Muscle of arm (tissue), 1 donor: ENCODE measurements at regions not wholly inside any gene's neighbourhood (a gene's known extent, or its start where the extent isn't known, plus 50 kb on each side); places are given as distances from the start of the nearest gene placed in this dataset.
"Not testable (repeated sequence)": the region's sequence is repeated elsewhere in the genome, so short reads cannot be mapped to it uniquely, and the experiment has no call there.

ENCODE experiments used
- DNase-seq: peaks from one replicate; pipeline ENCODE4 v3.0.0-alpha.2; 2013

- DNase-seq = not testable (repeated sequence)
Observed at GRCh38 chr2:146405402-146406309, 1439.2 kb upstream of the ACVR2A start.

DNA sequence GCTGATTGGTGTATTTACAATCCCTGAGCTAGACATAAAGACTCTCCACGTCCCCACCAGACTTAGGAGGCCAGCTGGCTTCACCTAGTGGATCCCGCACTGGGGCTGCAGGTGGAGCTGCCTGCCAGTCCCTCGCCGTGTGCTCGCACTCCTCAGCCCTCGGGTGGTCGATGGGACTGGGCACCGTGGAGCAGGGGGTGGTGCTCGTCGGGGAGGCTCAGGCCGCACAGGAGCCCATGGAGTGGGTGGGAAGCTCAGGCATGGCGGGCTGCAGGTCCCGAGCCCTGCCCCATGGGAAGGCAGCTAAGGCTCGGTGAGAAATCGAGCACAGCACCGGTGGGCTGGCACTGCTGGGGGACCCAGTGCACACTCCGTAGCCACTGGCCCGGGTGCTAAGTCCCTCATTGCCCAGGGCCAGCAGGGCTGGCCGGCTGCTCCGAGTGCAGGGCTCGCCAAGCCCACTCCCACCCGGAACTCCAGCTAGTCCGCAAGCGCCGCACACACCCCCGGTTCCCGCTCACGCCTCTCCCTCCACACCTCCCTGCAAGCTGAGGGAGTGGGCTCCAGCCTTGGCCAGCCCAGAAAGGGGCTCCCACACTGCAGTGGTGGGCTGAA is 1441.2 kb upstream of the ACVR2A start:
- not testable (repeated sequence) for DNase-seq

- DNase-seq = no peak
Observed at GRCh38 chr2:146392631-146393030, 1452.2 kb upstream of the ACVR2A start.

- no peak for DNase-seq
Observed at GRCh38 chr2:146392186-146392585, 1452.6 kb upstream of the ACVR2A start.

- DNase-seq = no peak
Observed at GRCh38 chr2:146388757-146389156, 1456.1 kb upstream of the ACVR2A start.

- DNase-seq = no peak
Observed at GRCh38 chr2:146386096-146386495, 1458.7 kb upstream of the ACVR2A start.

- DNase-seq = no peak
Observed at GRCh38 chr2:146385031-146385430, 1459.8 kb upstream of the ACVR2A start.

GRCh38 chr2:146376511-146377064 is 1468.2 kb upstream of the ACVR2A start:
- DNase-seq = no peak

DNA sequence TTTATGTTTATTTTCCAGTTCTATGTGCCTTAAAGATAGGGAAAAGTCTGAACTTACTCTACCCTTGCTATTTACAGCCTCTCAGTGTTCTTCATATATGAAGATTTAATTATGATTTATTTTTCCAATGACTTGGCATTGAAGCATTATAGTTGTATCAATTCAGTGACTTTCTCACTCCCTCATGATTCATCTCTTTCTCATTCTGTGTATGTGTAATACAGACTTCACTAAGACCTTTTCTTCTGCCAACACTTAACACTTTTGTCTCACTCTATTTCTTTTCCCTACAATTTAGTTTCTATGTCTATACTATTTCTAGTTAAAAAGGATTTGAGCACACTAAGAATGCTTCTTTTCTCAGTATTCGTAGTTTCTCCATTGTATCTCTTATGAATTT is 1470.3 kb upstream of the ACVR2A start:
- no peak for DNase-seq

- DNase-seq = not testable (repeated sequence)
Observed at GRCh38 chr2:146371364-146371763, 1473.5 kb upstream of the ACVR2A start.

GRCh38 chr2:146370826-146371225 is 1474.0 kb upstream of the ACVR2A start:
- DNase-seq = no peak

GRCh38 chr2:146366276-146366675 is 1478.6 kb upstream of the ACVR2A start:
- peak; percentile 6 for DNase-seq

DNA sequence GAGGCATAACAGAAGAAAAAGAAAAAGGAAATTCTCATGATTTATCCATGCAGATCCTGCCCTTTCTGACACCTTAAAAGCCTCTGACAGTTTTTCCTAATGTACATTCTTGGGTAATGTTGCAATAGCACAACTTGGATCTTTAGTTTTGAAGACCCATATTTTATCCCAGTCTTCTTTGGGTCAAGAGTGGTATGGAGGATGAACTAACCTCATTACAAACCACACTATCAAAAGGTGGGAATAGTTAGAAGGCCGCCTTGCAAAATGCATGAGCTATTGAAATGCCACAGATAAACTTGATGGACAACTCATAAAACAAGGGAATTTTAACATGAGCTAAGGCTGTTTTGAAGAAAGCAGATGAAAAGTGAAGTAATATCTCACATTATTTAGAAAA is 1479.8 kb upstream of the ACVR2A start:
- no peak for DNase-seq

DNA sequence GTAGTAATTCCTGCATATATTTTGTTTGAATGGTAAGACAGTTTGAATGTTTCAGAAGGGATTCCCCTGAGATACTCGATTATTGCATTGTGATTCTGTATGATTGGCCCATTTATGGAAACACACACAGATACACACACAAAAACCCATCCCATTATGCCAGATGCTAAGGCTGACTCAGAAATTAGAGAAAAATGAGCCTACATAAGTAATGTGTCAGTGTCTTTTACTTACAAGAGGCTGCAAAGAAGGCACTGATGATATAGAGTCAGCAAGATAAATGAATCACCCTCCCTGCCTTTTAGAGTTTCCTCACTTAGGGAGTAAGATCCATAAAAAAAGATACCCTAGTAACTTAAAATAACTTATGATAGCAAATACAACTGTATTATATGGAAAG is 1481.1 kb upstream of the ACVR2A start:
- no peak for DNase-seq

- DNase-seq = no peak
Observed at GRCh38 chr2:146351689-146352088, 1493.1 kb upstream of the ACVR2A start.

DNA sequence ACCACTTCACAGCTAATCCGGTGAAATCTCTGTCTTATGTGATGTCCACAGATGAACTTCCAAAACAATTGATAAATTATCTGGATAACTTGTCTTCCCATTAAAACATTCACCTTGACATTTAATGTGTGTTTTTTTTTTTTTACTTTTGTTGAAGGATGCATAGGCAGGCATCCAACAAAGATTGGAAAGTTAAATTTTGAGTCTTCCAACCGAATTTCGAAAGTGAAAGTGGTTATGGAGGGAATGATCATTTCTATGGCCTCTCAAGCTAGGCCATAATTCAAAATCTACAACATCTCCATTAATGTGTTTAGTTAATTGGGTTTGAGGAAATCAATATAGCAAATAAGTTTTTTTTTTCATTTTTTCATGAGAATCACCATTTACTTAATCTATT is 1495.5 kb upstream of the ACVR2A start:
- DNase-seq = no peak

DNA sequence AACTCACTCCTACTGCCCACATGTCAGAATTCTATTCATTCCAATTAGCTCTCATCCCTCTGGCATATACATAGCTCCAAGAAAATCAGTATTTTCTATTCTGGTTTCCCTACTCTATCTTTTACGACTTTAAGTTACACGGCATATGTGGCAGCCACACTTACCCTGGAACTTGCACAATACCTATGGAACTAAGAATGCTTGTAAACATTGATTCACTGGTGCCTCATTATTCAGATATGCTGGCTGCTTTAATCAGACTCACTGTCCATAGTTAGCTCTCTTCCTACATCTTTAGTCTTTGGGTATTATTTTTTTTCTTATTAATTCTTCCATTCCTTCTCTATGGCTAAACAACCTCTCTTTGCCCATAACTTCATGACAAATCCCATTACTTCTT is 1519.9 kb upstream of the ACVR2A start:
- DNase-seq = no peak

DNA sequence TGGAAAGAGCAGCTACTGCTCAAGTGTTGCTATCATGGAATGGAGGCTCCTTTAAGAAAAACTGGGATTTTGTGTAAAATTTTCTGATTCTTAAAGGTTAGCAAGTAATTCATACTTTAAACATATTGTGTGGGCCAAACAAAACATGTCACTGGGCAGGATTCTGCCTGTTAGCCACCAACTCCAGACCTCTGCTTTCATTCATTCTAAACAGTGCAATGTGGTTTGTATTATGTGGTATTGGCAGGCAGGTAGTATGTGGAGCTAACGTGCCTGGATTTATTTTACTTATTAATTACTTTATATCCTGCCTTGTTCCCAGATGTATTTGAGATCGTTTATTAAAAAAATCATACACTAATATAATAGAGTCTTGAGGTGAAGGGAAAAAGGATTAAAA is 1521.3 kb upstream of the ACVR2A start:
- no peak for DNase-seq

GRCh38 chr2:146321175-146321574 is 1523.7 kb upstream of the ACVR2A start:
- peak; percentile 39 for DNase-seq

DNA sequence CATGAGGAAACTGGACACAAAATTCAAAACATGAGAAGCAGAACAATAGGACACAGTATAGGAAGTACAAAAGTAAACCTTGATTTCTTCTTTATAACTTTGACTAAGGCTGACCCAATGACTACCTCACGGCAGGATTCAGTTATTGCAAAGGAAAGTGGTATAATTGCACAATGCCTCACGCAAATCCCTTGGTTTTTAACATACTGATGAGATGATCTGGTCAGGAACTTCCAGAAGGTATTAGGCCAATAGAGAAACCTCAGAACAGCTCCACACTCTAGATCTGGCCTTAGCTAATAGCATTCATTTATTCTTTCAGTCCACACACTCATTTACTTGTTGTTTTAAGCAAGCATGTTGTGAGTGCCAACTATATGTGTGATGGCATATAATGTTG is 1526.9 kb upstream of the ACVR2A start:
- DNase-seq = no peak

DNA sequence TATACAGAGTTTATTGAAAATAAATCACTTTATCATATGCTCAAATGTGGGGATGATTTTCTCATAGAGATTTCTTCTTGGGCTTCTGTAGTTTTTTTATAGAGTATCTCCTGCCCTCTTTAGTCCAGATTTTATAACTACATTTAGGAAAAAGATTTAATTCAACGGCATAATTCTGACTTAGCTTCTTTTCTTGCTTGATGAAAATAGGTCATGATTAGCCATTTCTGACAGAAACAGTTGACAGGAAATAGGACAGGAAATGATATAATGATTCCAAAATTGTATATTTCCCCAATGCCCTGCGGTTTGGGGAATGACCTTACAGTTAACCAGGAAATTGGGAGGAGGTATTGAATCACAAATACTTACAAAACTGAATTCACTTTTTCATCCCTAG is 1531.9 kb upstream of the ACVR2A start:
- DNase-seq = peak; percentile 37

- no peak for DNase-seq
Observed at GRCh38 chr2:146305164-146305563, 1539.7 kb upstream of the ACVR2A start.

GRCh38 chr2:146301287-146301686 is 1543.5 kb upstream of the ACVR2A start:
- DNase-seq = no peak
